H1 (cell line): ENCODE measurements at regions not wholly inside any gene's neighbourhood (a gene's known extent, or its start where the extent isn't known, plus 50 kb on each side); places are given as distances from the start of the nearest gene placed in this dataset.

Experiments used
- CTCF ChIA-PET: fragments of 300-600 bp; sonication (Branson Sonifier 250); formaldehyde crosslinking; loops from one replicate; lab custom pipeline; 2021; ENCODE audit not compliant: partially characterized antibody; lab: Charles Lee
- POLR2A ChIA-PET: fragments of 300-600 bp; sonication (Branson Sonifier 250); formaldehyde crosslinking; loops from one replicate; lab custom pipeline; 2021; ENCODE audit warnings: inconsistent platforms; ENCODE audit not compliant: partially characterized antibody; lab: Charles Lee
- DNase-seq, 2 experiments: peaks; one replicate each; pipeline versions ENCODE4 v3.0.0 to v3.0.0-alpha.2; 2010 to 2022; ENCODE audit warnings: low spot score in 2 of 2, low read depth in 1 of 2, mixed read lengths in 1 of 2
- FAIRE-seq: peaks from 2 replicates; lab custom pipeline; 2011; peaks lifted over from hg19 to GRCh38; lab: Jason Lieb, UNC
- H2AFZ ChIP-seq: 2 replicates; pipeline ENCODE4 v1.8.1; 2012; ENCODE audit warnings: low read length, inconsistent platforms
- H2AK5ac ChIP-seq: 2 replicates; pipeline ENCODE4 v1.6.1; 2013; ENCODE audit warnings: low read depth, low read length
- H2BK120ac ChIP-seq: replicated peaks from 2 replicates; pipeline ENCODE3; 2013; ENCODE audit warnings: low read depth, low read length, inconsistent platforms
- H2BK12ac ChIP-seq: 2 replicates; pipeline ENCODE4 v1.6.1; 2013; ENCODE audit warnings: low read depth, low read length
- H2BK15ac ChIP-seq: 2 replicates; pipeline ENCODE4 v1.6.1; 2013; ENCODE audit warnings: low read length
- H2BK20ac ChIP-seq: 2 replicates; pipeline ENCODE4 v1.6.1; 2013; ENCODE audit warnings: low read length
- H2BK5ac ChIP-seq: 2 replicates; pipeline ENCODE4 v1.6.1; 2013; ENCODE audit warnings: low read depth, low read length
- H3K14ac ChIP-seq: 2 replicates; pipeline ENCODE4 v1.6.1; 2013; ENCODE audit warnings: inconsistent platforms; ENCODE audit not compliant: insufficient read length
- H3K18ac ChIP-seq: 2 replicates; pipeline ENCODE4 v1.6.1; 2013; ENCODE audit warnings: low read length; ENCODE audit errors: extremely low read depth
- H3K23ac ChIP-seq: 2 replicates; pipeline ENCODE4 v1.6.1; 2013; ENCODE audit warnings: inconsistent platforms; ENCODE audit not compliant: insufficient read length
- H3K23me2 ChIP-seq: 2 replicates; pipeline ENCODE4 v1.6.1; 2013; ENCODE audit warnings: low read depth, low read length
- H3K27ac ChIP-seq: 2 replicates; pipeline ENCODE4 v1.6.1; 2011; ENCODE audit warnings: low read depth, low read length, inconsistent platforms
- H3K27me3 ChIP-seq, 4 experiments: replicated peaks in 1 of 4; 1 replicate in 1 of 4; 2 replicates in 3 of 4; pipeline versions ENCODE4 v1.6.1 to v1.8.1; 2011 to 2013; ENCODE audit warnings: low read length in 3 of 4, mild to moderate bottlenecking in 3 of 4, inconsistent platforms in 2 of 4, mixed read lengths in 2 of 4, moderate library complexity in 1 of 4; ENCODE audit not compliant: control insufficient read depth in 3 of 4, insufficient read depth in 3 of 4; ENCODE audit errors: extremely low read depth in 1 of 4
- H3K36me3 ChIP-seq, 4 experiments: 2 replicates each; pipeline versions ENCODE4 v1.6.1 to v1.8.1; 2011 to 2013; ENCODE audit warnings: mild to moderate bottlenecking in 4 of 4, low read length in 3 of 4, moderate library complexity in 2 of 4, control low read depth in 1 of 4, inconsistent platforms in 1 of 4; ENCODE audit not compliant: insufficient read depth in 4 of 4, control insufficient read depth in 2 of 4
- H3K4ac ChIP-seq: replicated peaks from 2 replicates; pipeline ENCODE3; 2013; ENCODE audit warnings: low read length, low read depth, mixed read lengths, inconsistent platforms; ENCODE audit not compliant: insufficient read length
- H3K4me1 ChIP-seq, 4 experiments: replicated peaks in 1 of 4; 1 replicate in 1 of 4; 2 replicates in 3 of 4; pipeline versions ENCODE4 v1.6.1 to v1.8.1; 2011 to 2013; ENCODE audit warnings: low read length in 3 of 4, inconsistent platforms in 2 of 4, mixed read lengths in 1 of 4; ENCODE audit not compliant: insufficient read depth in 4 of 4, control insufficient read depth in 3 of 4
- H3K4me2 ChIP-seq, 2 experiments: 2 replicates each; pipeline versions ENCODE4 v1.6.1 to v1.8.1; 2011 to 2013; ENCODE audit warnings: low read depth in 2 of 2, low read length in 2 of 2, control low read depth in 1 of 2, inconsistent platforms in 1 of 2, mild to moderate bottlenecking in 1 of 2; ENCODE audit not compliant: insufficient read depth in 1 of 2
- H3K4me3 ChIP-seq, 4 experiments: fragments of 200-600, 300-600 bp in 1 of 4; sonication (generic), shearing (Covaris generic), sonication (Bioruptor Twin) in 1 of 4; 2 replicates each; pipeline versions ENCODE4 v1.5.1 to v1.8.1; 2011 to 2016; ENCODE audit warnings: low read length in 4 of 4, low read depth in 3 of 4, control low read depth in 2 of 4, inconsistent platforms in 2 of 4, mild to moderate bottlenecking in 2 of 4, mixed read lengths in 1 of 4, moderate library complexity in 1 of 4; ENCODE audit not compliant: insufficient read depth in 2 of 4; ENCODE audit errors: extremely low read depth in 1 of 4
- H3K56ac ChIP-seq: replicated peaks from 2 replicates; pipeline ENCODE3; 2013; ENCODE audit warnings: low read depth, mild to moderate bottlenecking, mixed read lengths, low read length, inconsistent platforms; ENCODE audit not compliant: insufficient read length
- H3K79me1 ChIP-seq: 2 replicates; pipeline ENCODE4 v1.6.1; 2013; ENCODE audit warnings: low read depth, low read length, control low read depth
- H3K79me2 ChIP-seq, 2 experiments: 2 replicates each; pipeline versions ENCODE4 v1.6.1 to v1.8.1; 2012 to 2013; ENCODE audit warnings: low read length in 2 of 2, mild to moderate bottlenecking in 2 of 2, inconsistent platforms in 1 of 2; ENCODE audit not compliant: insufficient read depth in 2 of 2, control insufficient read depth in 1 of 2
- H3K9ac ChIP-seq, 4 experiments: replicated peaks in 1 of 4; 1 replicate in 1 of 4; 2 replicates in 3 of 4; pipeline versions ENCODE4 v1.6.1 to v1.8.1; 2011 to 2013; ENCODE audit warnings: low read depth in 3 of 4, low read length in 3 of 4, control low read depth in 2 of 4, mild to moderate bottlenecking in 2 of 4, moderate library complexity in 2 of 4, inconsistent platforms in 1 of 4; ENCODE audit errors: extremely low read depth in 1 of 4
- H3K9me3 ChIP-seq, 2 experiments: 2 replicates each; pipeline versions ENCODE4 v1.6.1 to v1.8.1; 2012 to 2013; ENCODE audit warnings: mild to moderate bottlenecking in 2 of 2, moderate library complexity in 2 of 2, control low read depth in 1 of 2, inconsistent platforms in 1 of 2, low read depth in 1 of 2, low read length in 1 of 2, mixed read lengths in 1 of 2; ENCODE audit not compliant: insufficient read depth in 2 of 2
- H4K20me1 ChIP-seq, 2 experiments: replicated peaks in 1 of 2; 2 replicates each; pipeline versions ENCODE3 to v1.8.1; 2011 to 2013; ENCODE audit warnings: inconsistent platforms in 2 of 2, low read length in 2 of 2, mild to moderate bottlenecking in 1 of 2; ENCODE audit not compliant: insufficient read depth in 2 of 2, control insufficient read depth in 1 of 2
- H4K5ac ChIP-seq: 2 replicates; pipeline ENCODE4 v1.6.1; 2013; ENCODE audit warnings: low read length, low read depth, mixed read lengths, inconsistent platforms; ENCODE audit not compliant: insufficient read length
- H4K8ac ChIP-seq: 2 replicates; pipeline ENCODE4 v1.8.0; 2013; ENCODE audit warnings: mild to moderate bottlenecking, moderate library complexity, low read length, inconsistent platforms; ENCODE audit not compliant: insufficient read depth; ENCODE audit errors: extremely low read depth
- H4K91ac ChIP-seq: replicated peaks from 2 replicates; pipeline ENCODE3; 2013; ENCODE audit warnings: low read length, mixed read lengths, inconsistent platforms; ENCODE audit not compliant: insufficient read length
- CBX5 ChIP-seq: fragments of 300-800, 300-1000 bp; sonication (generic); IDR thresholded peaks from 2 replicates; pipeline ENCODE4 v1.7.1; 2016; ENCODE audit warnings: antibody characterized with exemption, low read length, low read depth
- CBX8 ChIP-seq: fragments of 300-800, 300-1000 bp; sonication (generic); IDR thresholded peaks from 2 replicates; pipeline ENCODE4 v1.7.1; 2016; ENCODE audit warnings: low read depth, low read length, borderline replicate concordance
- CEBPB ChIP-seq: IDR thresholded peaks from 2 replicates; pipeline ENCODE4 v1.6.1; 2012; ENCODE audit warnings: low read depth, low read length
- CHD1 ChIP-seq: IDR thresholded peaks from 2 replicates; pipeline ENCODE4 v1.6.1; 2012; ENCODE audit warnings: low read depth, low read length, improper control_type of control experiment
- CREB1 ChIP-seq: IDR thresholded peaks from 2 replicates; pipeline ENCODE4 v1.6.1; 2012; ENCODE audit warnings: inconsistent platforms
- E2F6 ChIP-seq: IDR thresholded peaks from 2 replicates; pipeline ENCODE4 v1.6.1; 2012; ENCODE audit warnings: inconsistent platforms
- KDM4A ChIP-seq: IDR thresholded peaks from one replicate; pipeline ENCODE4 v1.7.1; 2012; ENCODE audit warnings: low read depth, mild to moderate bottlenecking, moderate library complexity, low read length, inconsistent platforms; ENCODE audit not compliant: severe bottlenecking
- NRF1 ChIP-seq: IDR thresholded peaks from 2 replicates; pipeline ENCODE4 v1.6.1; 2011; ENCODE audit warnings: mild to moderate bottlenecking, low read depth, low read length, improper control_type of control experiment
- RAD21 ChIP-seq, 2 experiments: IDR thresholded peaks in 1 of 2; conservative IDR thresholded peaks in 1 of 2; 2 replicates each; pipeline ENCODE4 v1.6.1; 2011; ENCODE audit warnings: low read depth in 2 of 2, low read length in 2 of 2, improper control_type of control experiment in 1 of 2, inconsistent platforms in 1 of 2, mild to moderate bottlenecking in 1 of 2, moderate library complexity in 1 of 2
- RBBP5 ChIP-seq: IDR thresholded peaks from 2 replicates; pipeline ENCODE4 v1.7.1; 2012; ENCODE audit warnings: low read depth, mild to moderate bottlenecking, inconsistent platforms, low read length, moderate library complexity, borderline replicate concordance
- RNF2 ChIP-seq: fragments of 200-900, 300-1000 bp; sonication (generic); IDR thresholded peaks from 2 replicates; pipeline ENCODE4 v1.7.1; 2016; ENCODE audit warnings: borderline replicate concordance, low read depth, mild to moderate bottlenecking, antibody characterized with exemption, low read length; ENCODE audit not compliant: poor library complexity, severe bottlenecking; ENCODE audit errors: missing control alignments
- SAP30 ChIP-seq: fragments of 300-600 bp; sonication (generic); IDR thresholded peaks from 2 replicates; pipeline ENCODE4 v1.7.1; 2012; ENCODE audit warnings: low read length, moderate library complexity, mild to moderate bottlenecking, inconsistent platforms; ENCODE audit not compliant: insufficient read depth, insufficient replicate concordance
- SIRT6 ChIP-seq: IDR thresholded peaks from one replicate; pipeline ENCODE4 v1.7.1; 2012; ENCODE audit warnings: low read length, inconsistent platforms

- no peak for TF ChIP-seq CBX5
These were observed 730.8 kb upstream of the CITED2 start (continued) for GRCh38 chr6:140105241-140105640.

GRCh38 chr6:140101818-140102217 lies 727.4 kb upstream of the CITED2 start:
- Histone ChIP-seq H3K4me3 (no peak overlapping the region), H4K20me1 (no peaks in the 10 kb centered on the region), H3K79me1 (no peaks in the 10 kb centered on the region), H3K79me2 (no peaks in the 10 kb centered on the region), H3K56ac (no peak overlapping the region), H3K9ac (no peak overlapping the region), H3K23me2 (no peaks in the 10 kb centered on the region), H3K9me3 (no peaks in the 10 kb centered on the region), H3K14ac (no peak overlapping the region), H3K4me2 (no peak overlapping the region), H3K23ac (no peak overlapping the region), H4K5ac (no peak overlapping the region), H3K4ac (no peak overlapping the region), H3K4me1 (peaks cover 0 to 3% (median 1%) of the 10 kb centered on the region in 4 experiments; a peak in 2 of 7 replicates), H2BK5ac (no peak overlapping the region), H3K27ac (no peak overlapping the region), H3K27me3 (no peaks in the 10 kb centered on the region), H2AK5ac (no peak overlapping the region), H3K18ac (no peak overlapping the region), H3K36me3 (no peaks in the 10 kb centered on the region), H2BK20ac (no peak overlapping the region), H2BK120ac (no peak overlapping the region), H2AFZ (no peak overlapping the region), H2BK12ac (no peak overlapping the region), H4K8ac (no peak overlapping the region), H2BK15ac (no peak overlapping the region), H4K91ac (no peak overlapping the region)
- DNase-seq (no peak), FAIRE-seq (no peak)
- ChIA-PET CTCF (interaction anchor here (0.6 kb wide), 2 partner anchors 90 to 501 kb away, joined by 3 to 4 read pairs; no protein-coding TSS in a partner anchor), POLR2A (no interaction called here)
- TF ChIP-seq SIRT6 (no peak), CEBPB (no peak), SAP30 (no peak), KDM4A (no peak), E2F6 (no peak), RAD21 (IDR thresholded peaks at IDR 0.05 in 1 of 2, conservative IDR thresholded peaks at IDR 0.05 in 1 of 2; ENCODE audit: low read depth in 2 of 2, low read length in 2 of 2) (no peak), NRF1 (no peak), CHD1 (no peak), CREB1 (no peak), CBX8 (no peak), RNF2 (no peak), RBBP5 (no peak)
